Spleen (tissue), 7 donors: ENCODE measurements at regions not wholly inside any gene's neighbourhood (a gene's known extent, or its start where the extent isn't known, plus 50 kb on each side); places are given as distances from the start of the nearest gene placed in this dataset.

Experiments
- POLR2A ChIP-seq, 3 donors: fragments of 450-650 bp; IDR thresholded peaks; one replicate each; pipeline ENCODE4 v1.5.1; 2017; ENCODE audit warnings: antibody characterized with exemption in 3 of 3, mild to moderate bottlenecking in 1 of 3
- POLR2AphosphoS5 ChIP-seq, 3 donors: sonication (generic); formaldehyde crosslinking; IDR thresholded peaks; one replicate each; pipeline ENCODE4 v1.5.1; 2017; ENCODE audit warnings: antibody characterized with exemption in 3 of 3
- TF ChIP-seq, protein P1 (sequence below), 11 experiments: fragments of 200-600 bp in 7 of 11; fragments of 450-650 bp in 4 of 11; sonication (generic) in 4 of 11; IDR thresholded peaks in 8 of 11; conservative IDR thresholded peaks in 3 of 11; 1 replicate in 7 of 11; 2 replicates in 4 of 11; pipeline versions ENCODE4 v1.4.0 to v1.8.0; 2016 to 2021; ENCODE audit warnings: antibody characterized with exemption in 11 of 11, inconsistent platforms in 4 of 11, mild to moderate bottlenecking in 1 of 11
- donor health status: DM: no; HTN: no; CAD: no; lungs with moderate emphysema.
- donor health status: DM: no; HTN: no; CAD: no.
- donor health status: DM: no; HTN: no; CAD: no.

DNA sequence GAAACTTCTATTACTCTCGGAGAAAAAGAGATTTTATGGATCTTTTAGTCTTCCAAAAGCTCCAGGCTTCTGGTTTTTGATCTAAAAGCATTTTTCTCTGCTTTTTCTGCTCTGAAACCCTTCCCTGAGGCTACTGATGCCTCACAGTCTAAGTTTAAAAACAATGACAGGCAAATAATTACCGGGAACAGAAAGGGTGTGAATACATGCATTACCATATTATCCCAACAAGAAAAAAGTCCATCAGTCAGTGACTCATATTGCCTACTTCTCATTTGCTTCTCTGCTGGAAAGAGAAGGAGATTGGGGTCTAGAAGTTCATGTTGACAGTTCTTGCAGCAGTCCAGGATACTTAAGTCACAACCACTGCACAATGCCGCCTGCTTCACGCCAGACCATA, 482.9 kb upstream of the C16orf82 start:
- TF ChIP-seq, protein P1, sequence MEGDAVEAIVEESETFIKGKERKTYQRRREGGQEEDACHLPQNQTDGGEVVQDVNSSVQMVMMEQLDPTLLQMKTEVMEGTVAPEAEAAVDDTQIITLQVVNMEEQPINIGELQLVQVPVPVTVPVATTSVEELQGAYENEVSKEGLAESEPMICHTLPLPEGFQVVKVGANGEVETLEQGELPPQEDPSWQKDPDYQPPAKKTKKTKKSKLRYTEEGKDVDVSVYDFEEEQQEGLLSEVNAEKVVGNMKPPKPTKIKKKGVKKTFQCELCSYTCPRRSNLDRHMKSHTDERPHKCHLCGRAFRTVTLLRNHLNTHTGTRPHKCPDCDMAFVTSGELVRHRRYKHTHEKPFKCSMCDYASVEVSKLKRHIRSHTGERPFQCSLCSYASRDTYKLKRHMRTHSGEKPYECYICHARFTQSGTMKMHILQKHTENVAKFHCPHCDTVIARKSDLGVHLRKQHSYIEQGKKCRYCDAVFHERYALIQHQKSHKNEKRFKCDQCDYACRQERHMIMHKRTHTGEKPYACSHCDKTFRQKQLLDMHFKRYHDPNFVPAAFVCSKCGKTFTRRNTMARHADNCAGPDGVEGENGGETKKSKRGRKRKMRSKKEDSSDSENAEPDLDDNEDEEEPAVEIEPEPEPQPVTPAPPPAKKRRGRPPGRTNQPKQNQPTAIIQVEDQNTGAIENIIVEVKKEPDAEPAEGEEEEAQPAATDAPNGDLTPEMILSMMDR (IDR thresholded peaks at IDR 0.05 in 8 of 11, conservative IDR thresholded peaks at IDR 0.05 in 3 of 11): no peak
- TF ChIP-seq POLR2AphosphoS5 (IDR thresholded peaks at IDR 0.05) (no peak), POLR2A (IDR thresholded peaks at IDR 0.05) (no peak)
